ENCODE measurements at regions not wholly inside any gene's neighbourhood (a gene's known extent, or its start where the extent isn't known, plus 50 kb on each side); places are given as distances from the start of the nearest gene placed in this dataset.
A peak's percentile ranks its signal among the peaks of the same experiment; 100 is the strongest.
"Not testable (repeated sequence)": the region's sequence is repeated elsewhere in the genome, so short reads cannot be mapped to it uniquely, and the experiment has no call there.

- no peak for DNase-seq
Observed at GRCh38 chr9:31574006-31574765, 810.3 kb upstream of the ACO1 start.

- no peak for DNase-seq
Observed at GRCh38 chr9:31582071-31582470, 802.4 kb upstream of the ACO1 start.

- DNase-seq = no peak
Observed at GRCh38 chr9:31582561-31582960, 801.9 kb upstream of the ACO1 start.

DNA sequence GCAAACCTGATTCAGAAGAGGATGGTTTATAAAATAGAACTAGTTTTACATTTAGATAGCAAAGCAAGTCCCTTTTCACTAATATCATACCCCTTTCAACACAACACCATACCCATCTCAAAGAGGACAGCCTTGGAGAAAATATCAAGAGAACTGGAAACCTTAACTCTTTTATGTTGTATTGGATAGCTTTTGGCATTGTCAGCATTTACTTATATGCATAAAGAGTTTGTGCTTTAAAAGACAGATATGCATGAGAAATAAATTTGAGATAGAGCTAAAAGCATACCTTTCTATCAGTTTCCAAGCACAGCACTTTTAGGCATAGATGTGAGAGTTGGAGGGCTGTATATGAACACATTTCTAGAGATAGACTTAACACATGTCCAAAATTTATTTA, 799.3 kb upstream of the ACO1 start:
- no peak for DNase-seq

GRCh38 chr9:31587146-31587545, 797.3 kb upstream of the ACO1 start:
- peak; percentile 97 for DNase-seq

DNA sequence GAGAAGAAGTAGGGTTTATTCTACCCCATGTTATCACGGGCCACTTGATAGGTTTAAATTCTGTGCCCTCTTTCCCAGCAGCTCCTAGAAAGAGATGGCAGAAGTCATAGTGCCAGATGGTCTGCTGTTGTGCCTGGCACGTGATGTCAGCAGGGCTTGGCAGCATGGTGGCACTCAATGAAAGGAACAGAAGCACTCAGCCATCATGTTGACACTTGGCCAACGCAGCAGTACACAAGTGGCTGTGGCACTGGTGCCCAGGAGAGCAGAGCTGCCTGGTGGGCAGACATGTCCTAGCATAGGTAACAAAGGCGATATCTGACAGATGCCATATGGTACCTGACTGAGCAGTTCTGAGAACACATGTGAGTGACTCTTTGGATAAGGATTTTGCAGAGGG, 796.4 kb upstream of the ACO1 start:
- DNase-seq = peak; percentile 99

- DNase-seq = peak; percentile 66
Observed at GRCh38 chr9:31588756-31589155, 795.7 kb upstream of the ACO1 start.

DNA sequence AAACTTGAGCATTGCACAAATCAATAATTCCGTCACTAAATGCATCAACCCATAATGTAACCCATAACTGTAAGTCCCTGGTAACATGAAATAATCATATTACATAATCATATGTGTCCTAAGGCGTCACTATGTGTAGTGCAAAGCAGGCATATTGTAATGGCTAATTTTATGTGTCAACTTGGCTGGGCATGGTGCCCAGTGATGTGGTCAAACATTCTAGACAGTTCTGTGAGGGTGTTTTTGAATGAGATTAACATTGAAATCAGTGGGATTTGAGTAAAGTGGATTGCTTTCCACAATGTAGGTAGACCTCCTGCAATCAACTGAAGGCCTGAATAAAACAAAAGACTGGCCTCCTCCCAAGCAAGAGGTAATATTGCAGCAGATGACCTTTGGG, 794.4 kb upstream of the ACO1 start:
- DNase-seq = peak; percentile 74

- DNase-seq = not testable (repeated sequence)
Observed at GRCh38 chr9:31597086-31597485, 787.4 kb upstream of the ACO1 start.

- peak; percentile 56 for DNase-seq
Observed at GRCh38 chr9:31597977-31598376, 786.5 kb upstream of the ACO1 start.

DNA sequence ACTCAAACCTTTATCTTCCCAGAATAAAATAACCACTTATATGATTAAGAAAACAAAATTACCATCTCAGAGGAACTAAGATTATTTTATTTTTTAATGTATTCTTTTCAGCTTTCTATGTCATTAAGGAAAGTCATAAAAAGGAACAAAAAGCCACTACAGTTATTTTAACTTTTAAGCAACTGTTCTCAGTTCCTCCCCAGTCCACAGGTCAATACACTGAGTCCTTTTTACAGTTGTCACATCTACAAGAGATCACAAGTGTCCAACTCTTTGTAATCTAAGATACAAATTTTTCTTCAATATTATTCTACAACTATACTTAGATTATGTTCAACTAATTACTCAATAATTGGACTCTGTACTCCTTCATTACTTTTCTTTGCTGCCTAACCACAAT, 782.8 kb upstream of the ACO1 start:
- DNase-seq = no peak

DNA sequence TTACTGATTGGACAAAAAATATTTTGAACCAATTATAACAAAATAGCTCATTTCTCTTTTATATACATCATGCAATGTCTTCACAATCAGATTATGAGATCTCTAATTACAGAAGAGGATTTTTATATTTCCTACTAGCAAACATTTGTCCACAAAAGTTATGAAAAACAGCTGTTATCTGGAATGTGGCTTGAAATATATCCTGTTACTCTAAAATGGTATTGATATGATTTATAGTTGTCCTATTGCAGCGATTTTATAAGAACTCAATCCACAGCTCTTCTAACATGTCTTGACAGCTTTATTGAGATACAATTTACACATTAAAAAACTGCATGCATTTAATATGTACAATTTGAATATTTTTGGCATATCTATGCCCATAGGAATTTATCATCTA, 779.9 kb upstream of the ACO1 start:
- DNase-seq = no peak

- DNase-seq = no peak
Observed at GRCh38 chr9:31605164-31605563, 779.3 kb upstream of the ACO1 start.

DNA sequence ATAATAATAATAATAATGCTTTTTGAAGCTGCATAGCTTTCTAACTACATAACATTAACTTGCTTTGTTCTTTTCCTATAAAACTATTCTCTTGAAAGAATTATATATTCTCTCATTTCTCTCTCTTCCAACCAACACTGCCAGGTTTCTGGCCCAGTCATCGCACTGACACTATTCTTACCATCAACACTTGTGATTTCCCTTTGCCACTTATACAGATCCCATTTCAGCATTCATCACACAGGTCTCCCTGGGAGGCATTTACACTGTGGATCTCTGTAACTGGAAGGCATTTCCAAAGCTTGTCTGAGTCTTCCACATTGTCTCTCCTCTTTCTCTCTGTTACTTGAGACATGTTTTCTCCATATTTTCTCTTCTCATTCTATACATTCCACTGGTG, 777.8 kb upstream of the ACO1 start:
- no peak for DNase-seq

DNA sequence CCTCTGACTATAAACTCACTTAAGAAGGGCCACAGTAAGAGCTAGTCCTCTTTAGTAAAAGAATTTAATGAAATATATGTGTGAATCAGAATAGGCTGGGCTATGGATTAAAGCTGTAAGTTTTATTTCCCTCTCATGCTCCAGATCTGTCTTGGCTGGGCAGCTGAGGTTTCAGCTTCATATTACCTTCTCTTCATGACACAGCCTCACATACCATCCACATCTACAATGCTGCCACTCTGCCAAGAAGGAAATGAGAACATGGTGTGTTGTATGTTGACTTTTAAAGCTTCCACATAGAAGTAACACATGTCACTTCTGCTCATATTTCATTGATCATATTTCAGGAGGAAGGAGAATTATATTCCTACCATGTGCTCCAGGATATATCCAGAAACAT, 776.0 kb upstream of the ACO1 start:
- DNase-seq = peak; percentile 74

GRCh38 chr9:31608881-31609280, 775.6 kb upstream of the ACO1 start:
- DNase-seq = no peak

DNA sequence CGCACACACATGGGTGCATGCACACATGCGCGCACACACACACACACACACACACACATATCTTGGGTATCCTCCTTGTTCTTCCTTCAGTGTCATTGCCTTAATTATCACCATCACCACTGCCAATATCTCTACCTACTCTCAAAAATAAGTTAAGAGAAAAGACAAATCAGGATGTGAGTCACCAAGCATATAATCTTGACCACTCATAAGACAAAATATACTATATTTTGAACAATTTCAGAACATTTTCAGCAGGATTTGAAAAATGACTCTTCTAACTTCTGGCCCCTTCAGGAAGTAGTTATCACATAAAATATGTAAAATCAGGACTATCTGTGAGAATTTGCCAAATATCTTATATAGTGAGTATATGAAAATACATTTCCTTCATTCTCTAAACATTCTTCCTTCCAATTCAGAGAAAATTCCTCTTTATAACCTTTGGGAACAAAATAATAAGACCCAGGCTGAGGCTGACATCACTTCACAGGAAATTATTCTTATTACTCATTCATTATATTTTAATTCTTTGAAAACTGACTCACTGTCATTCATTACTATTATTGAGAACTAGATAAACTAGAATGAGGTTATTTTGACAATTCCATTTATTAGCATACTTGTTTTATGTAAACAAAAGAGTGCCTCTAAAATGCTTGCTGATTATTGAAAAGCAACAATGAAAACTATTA, 772.0 kb upstream of the ACO1 start:
- no peak for DNase-seq

DNA sequence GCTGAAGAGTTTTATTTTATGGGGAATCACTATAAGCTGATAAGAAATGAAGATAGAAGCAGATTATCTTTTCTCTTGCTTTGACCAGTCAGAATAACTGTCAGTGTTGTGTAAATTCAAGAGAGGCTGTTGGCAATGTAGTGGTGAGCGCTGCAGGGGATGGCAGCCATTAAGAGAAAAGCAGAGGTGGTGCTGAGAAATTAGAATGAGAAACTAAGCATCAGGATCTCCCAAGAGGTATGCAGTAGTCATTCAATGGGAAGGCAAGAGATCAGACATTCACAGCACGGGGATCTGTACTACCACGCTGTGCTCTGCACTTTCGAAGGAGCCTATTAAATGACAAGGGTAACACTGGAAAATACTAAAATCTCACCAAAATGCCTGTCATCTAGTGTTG, 768.5 kb upstream of the ACO1 start:
- peak; percentile 35 for DNase-seq

GRCh38 chr9:31623511-31623910, 760.9 kb upstream of the ACO1 start:
- no peak for DNase-seq

DNA sequence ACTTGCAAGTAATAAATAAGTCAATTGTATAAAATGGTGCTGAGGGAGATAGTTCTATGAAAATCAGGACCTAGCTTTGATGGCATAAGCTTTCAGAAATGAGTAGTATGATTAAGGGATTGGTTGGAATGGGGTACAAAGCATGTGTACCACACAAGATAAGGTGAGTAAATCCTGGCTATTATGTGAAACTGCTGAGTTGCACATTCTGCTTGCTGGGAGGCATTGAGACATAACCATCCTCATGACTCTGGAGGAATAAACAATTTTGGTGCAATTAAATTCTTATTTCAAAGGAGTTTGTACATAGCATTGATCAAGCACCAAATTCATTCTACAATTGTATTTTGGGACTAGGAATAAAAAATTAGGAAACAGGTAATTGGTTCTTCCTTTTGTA, 755.2 kb upstream of the ACO1 start:
- no peak for DNase-seq

DNA sequence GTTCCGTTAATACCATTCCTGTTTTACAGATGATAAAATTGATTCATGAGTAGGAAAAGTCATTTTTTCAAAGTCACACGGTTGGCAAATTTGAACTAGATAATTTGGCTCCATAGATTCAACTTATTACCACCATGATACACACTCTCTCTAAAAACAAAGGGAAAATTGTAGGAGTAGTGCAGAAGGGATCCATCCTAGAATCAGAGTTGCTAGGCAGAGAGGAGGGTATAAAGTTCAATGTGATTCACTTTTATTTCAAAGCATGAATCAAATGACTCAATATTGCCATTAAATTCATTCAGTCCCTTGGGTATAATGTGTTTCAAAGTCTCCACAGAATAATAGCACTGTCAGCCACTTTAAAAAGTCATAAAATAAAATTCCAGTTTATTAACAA, 747.2 kb upstream of the ACO1 start:
- DNase-seq = no peak

GRCh38 chr9:31637861-31638260, 746.6 kb upstream of the ACO1 start:
- DNase-seq = no peak

DNA sequence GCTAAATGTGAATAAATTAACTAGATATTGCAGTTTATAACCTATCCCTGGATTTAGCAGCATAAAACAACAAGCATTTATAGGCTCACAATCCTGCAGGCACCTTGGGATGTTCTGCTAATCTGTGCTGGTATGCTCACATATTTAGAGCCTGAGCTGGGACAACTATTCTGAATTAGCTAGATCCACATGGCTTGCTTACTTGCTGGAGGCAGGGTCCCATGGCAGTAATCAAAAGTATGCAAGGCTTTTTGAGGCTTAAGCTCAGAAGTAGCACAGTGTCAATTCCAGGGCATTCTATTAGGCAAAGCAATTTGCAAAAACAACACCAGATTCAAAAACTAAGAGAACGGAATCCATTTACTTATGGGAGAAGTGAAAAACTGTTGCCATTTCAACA, 745.0 kb upstream of the ACO1 start:
- DNase-seq = no peak

- DNase-seq = no peak
Observed at GRCh38 chr9:31669311-31669710, 715.1 kb upstream of the ACO1 start.

DNA sequence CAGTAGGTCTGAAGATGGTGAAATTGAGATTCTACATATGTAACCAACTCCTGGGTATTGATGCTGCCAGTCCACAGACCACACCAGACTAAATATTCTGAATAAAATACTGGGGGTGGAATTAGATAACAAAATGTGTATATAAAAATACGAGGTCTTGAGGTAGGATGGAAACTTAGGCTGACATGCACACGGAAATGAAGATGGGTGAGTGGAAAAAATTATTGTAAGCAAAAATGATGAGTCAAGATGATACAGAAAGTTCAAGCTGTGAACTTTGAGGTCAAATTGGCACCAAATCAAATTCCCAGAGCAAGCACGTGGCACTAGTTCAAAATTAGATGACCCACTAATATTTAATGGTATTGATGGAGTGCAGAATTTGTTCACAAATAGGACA, 713.4 kb upstream of the ACO1 start:
- DNase-seq = no peak

All from NCI-H69 (cell line).